Activated T-helper 2 cell treated with anti-CD3 and anti-CD28 coated beads, Interferon-gamma antibody, Interleukin-2, Interleukin-4, amounts not matched to agents 10 μg/mL and 5 μg/mL and 100 μg/mL, durations not matched to agents 14 hours and 24 hours and 36 hours (primary cell): ENCODE measurements at regions not wholly inside any gene's neighbourhood (a gene's known extent, or its start where the extent isn't known, plus 50 kb on each side); places are given as distances from the start of the nearest gene placed in this dataset.
"Not testable (repeated sequence)": the region's sequence is repeated elsewhere in the genome, so short reads cannot be mapped to it uniquely, and the experiment has no call there.

Source experiments
- DNase-seq: peaks from one replicate; pipeline ENCODE4 v3.0.0; 2021; ENCODE audit warnings: low spot score
- H3K27ac Mint-ChIP-seq: one replicate; pipeline ENCODE4 v1.8.0; 2021; ENCODE audit warnings: mixed read lengths
- H3K27me3 Mint-ChIP-seq: one replicate; pipeline ENCODE4 v1.8.0; 2021; ENCODE audit warnings: low read depth, mixed read lengths
- H3K36me3 Mint-ChIP-seq: one replicate; pipeline ENCODE4 v1.8.0; 2021; ENCODE audit warnings: low read depth, mixed read lengths
- H3K4me1 Mint-ChIP-seq: one replicate; pipeline ENCODE4 v1.8.0; 2021; ENCODE audit warnings: low read depth, mixed read lengths
- H3K4me3 Mint-ChIP-seq: one replicate; pipeline ENCODE4 v1.8.0; 2021; ENCODE audit warnings: low read depth, mild to moderate bottlenecking, moderate library complexity, mixed read lengths
- H3K9me3 Mint-ChIP-seq: one replicate; pipeline ENCODE4 v1.8.0; 2021; ENCODE audit warnings: mixed read lengths
- intact Hi-C: fragments of 100-400 bp; cut with micrococcal nuclease; formaldehyde crosslinking; loops from one replicate; pipeline ENCODE4 v1.15.1; 2023

DNA sequence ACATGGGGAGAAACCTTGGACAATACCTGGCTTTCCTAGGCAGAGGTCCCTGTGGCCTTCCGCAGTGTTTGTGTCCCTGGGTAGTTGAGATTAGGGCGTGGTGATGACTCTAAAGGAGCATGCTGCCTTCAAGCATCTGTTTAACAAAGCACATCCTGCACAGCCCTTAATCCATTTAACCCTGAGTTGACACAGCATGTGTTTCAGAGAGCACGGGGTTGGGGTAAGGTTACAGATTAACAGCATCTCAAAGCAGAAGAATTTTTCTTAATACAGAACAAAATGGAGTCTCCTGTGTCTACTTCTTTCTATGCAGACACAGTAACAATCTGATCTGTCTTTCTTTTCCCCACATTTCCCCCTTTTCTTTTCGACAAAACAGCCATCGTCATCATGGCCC, 244.7 kb upstream of the PRKCQ start:
- H3K4me1 Mint-ChIP-seq, H3K27ac Mint-ChIP-seq, H3K27me3 Mint-ChIP-seq, H3K9me3 Mint-ChIP-seq, intact Hi-C loops, DNase-seq, H3K36me3 Mint-ChIP-seq, H3K4me3 Mint-ChIP-seq: not testable (repeated sequence)

DNA sequence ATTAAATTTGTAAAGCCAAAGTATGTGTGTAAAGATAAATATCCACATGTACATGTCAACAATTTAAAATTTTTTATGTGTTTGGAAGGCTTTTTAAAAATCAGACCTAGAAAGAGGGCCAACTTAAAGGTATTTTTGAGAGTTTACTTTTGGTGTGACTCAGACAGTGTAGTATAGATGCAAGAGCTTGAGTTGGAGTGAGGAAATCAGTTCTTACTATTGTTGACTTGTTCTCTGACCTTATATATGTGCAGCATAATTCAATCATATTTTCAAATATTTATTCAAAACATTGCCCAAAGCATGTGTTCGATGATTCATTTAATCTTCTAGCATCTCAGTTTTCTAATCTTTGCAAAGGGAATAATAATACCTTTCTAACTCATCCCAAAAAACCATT, 243.7 kb upstream of the PRKCQ start:
- no peak overlapping the region for H3K4me3 Mint-ChIP-seq
- H3K9me3 Mint-ChIP-seq = no peaks in the 10 kb centered on the region
- no peak overlapping the region for H3K27ac Mint-ChIP-seq
- no peaks in the 10 kb centered on the region for H3K36me3 Mint-ChIP-seq
- H3K27me3 Mint-ChIP-seq = peaks cover 5% of the 10 kb centered on the region
- intact Hi-C loops = no loop called here
- no peaks in the 10 kb centered on the region for H3K4me1 Mint-ChIP-seq
- no peak for DNase-seq

DNA sequence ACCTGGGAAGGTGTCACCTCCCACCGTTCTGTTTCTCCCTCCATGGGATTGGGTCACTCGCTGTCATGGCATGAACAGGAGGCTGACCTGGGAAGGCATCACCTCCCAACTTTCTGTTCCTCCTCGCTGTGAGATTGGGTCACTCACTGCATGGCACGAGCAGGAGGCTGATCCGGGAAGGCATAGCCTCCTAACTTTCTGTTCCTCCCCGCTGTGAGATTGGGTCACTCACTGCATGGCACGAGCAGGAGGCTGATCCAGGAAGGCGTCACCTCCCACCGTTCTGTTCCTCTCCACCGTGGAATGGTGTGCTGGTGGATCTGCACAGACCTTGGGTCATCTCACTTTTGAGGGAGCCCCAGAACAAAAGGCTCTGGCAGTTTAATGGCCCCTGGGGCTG, 239.2 kb upstream of the PRKCQ start:
- Mint-ChIP-seq H3K9me3 (no peaks in the 10 kb centered on the region), H3K27me3 (peaks cover 5% of the 10 kb centered on the region), H3K27ac (no peak overlapping the region), H3K4me3 (no peak overlapping the region), H3K4me1 (no peaks in the 10 kb centered on the region), H3K36me3 (no peaks in the 10 kb centered on the region)
- intact Hi-C loops = no loop called here
- no peak for DNase-seq

DNA sequence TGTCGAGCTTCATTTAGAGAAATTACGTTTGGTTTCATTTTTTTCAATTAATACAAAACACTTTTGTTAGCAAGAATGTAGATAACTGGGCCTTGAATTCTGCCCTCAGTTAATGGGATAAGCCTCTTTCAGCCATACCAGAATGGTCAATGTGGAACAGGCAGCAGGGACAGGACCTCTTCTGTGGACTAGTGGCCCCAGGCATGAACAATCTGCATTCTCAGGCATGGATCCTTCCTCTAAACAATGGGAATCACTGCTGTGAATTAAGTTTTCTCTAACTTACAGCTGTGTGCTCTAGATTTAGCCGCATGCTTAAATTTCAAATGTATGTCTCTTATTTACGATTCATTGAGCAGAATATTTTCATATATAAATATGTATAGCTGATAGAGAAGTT, 237.7 kb upstream of the PRKCQ start:
- intact Hi-C loops = no loop called here
- H3K9me3 Mint-ChIP-seq = no peaks in the 10 kb centered on the region
- H3K27me3 Mint-ChIP-seq = peaks cover 9% of the 10 kb centered on the region
- no peak for DNase-seq
- H3K27ac Mint-ChIP-seq = no peak overlapping the region
- no peaks in the 10 kb centered on the region for H3K4me1 Mint-ChIP-seq
- no peaks in the 10 kb centered on the region for H3K36me3 Mint-ChIP-seq
- no peak overlapping the region for H3K4me3 Mint-ChIP-seq

DNA sequence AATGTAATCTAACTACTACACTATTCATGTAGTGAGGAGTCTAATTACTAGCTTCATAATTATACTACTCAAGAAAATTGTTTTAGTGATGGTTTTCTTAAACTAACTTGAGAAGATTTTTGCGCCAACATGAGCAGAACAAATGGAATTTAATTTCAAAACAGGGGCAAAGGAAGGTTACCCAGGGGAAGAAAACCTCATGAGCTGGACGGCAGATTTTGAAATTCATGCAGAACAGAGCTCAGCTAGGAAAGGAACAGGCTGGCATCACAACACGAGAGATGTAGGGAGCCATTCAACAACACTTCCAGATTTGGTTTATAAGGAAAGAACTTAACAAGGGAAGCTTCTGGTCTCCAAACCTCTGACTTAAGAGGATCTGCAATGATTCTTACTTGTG, 235.3 kb upstream of the PRKCQ start:
- H3K9me3 Mint-ChIP-seq = no peaks in the 10 kb centered on the region
- intact Hi-C loops = no loop called here
- H3K36me3 Mint-ChIP-seq = no peaks in the 10 kb centered on the region
- H3K4me3 Mint-ChIP-seq = no peak overlapping the region
- H3K27me3 Mint-ChIP-seq = peaks cover 19% of the 10 kb centered on the region
- no peak for DNase-seq
- no peaks in the 10 kb centered on the region for H3K4me1 Mint-ChIP-seq
- no peak overlapping the region for H3K27ac Mint-ChIP-seq

DNA sequence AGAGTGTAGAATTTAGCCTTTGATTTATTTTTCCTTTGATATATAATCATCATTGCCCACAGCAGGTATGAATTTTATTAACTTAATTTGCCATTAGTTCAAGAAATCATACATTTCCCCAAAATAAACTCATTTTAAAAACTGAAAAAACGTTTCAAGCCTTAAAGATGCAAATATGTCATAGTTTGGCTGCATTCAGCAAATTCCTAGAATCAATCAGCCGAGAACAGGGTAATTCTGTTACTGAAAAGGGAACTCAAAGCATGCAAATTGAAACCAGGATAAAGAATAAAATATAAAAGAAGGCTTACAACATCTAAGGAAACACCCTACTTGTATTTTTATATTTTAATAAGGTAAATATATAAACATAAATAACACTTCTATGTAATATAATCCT, 233.8 kb upstream of the PRKCQ start:
- no peak overlapping the region for H3K4me3 Mint-ChIP-seq
- H3K27me3 Mint-ChIP-seq = peaks cover 15% of the 10 kb centered on the region
- intact Hi-C loops = no loop called here
- H3K27ac Mint-ChIP-seq = no peak overlapping the region
- H3K9me3 Mint-ChIP-seq = no peaks in the 10 kb centered on the region
- DNase-seq = no peak
- H3K4me1 Mint-ChIP-seq = no peaks in the 10 kb centered on the region
- H3K36me3 Mint-ChIP-seq = no peaks in the 10 kb centered on the region

DNA sequence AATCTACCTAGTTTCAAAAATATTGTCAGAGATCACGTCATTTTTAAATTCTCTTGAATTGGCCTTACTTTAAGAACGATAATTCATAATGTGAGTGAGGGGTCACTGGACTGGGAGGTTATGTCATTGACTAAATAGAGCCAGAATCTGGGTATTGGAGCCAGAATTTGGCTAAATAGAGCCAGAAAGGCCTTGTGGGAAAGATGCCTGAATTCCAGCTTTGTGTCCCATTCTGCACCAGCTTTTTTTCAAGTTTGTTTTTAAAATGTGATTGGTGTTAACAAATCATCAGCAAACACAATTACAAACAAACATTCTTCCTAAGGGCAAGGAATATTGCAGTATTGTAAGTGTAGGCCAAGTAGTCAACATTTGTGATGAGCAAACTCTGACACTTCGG, 233.2 kb upstream of the PRKCQ start:
- no peak for DNase-seq
- Mint-ChIP-seq H3K36me3 (no peaks in the 10 kb centered on the region), H3K27ac (no peak overlapping the region), H3K9me3 (no peaks in the 10 kb centered on the region), H3K4me1 (no peaks in the 10 kb centered on the region), H3K27me3 (peaks cover 17% of the 10 kb centered on the region), H3K4me3 (no peak overlapping the region)
- intact Hi-C loops = no loop called here

DNA sequence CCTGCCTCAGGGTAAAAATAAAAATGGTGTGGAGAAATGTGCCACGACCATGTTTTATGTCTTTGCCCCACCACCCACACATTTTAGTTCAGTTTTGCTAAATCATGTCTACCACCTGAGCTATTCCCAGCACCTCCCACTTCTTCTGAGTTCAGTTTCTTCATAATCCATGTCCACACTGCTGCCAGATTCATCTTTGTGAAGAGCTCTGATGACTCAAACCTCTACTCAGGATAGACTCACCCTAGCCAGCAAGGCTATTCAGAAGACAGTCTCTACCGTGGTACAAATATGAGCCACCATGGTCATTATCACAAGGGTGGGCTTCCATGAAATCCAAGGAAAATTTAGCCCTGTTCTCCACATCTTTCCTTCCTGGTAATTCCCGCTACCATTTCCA, 231.1 kb upstream of the PRKCQ start:
- H3K27ac Mint-ChIP-seq = no peak overlapping the region
- no peaks in the 10 kb centered on the region for H3K4me1 Mint-ChIP-seq
- no peaks in the 10 kb centered on the region for H3K36me3 Mint-ChIP-seq
- H3K27me3 Mint-ChIP-seq = peaks cover 19% of the 10 kb centered on the region
- no peak for DNase-seq
- no peak overlapping the region for H3K4me3 Mint-ChIP-seq
- intact Hi-C loops = no loop called here
- H3K9me3 Mint-ChIP-seq = no peaks in the 10 kb centered on the region

DNA sequence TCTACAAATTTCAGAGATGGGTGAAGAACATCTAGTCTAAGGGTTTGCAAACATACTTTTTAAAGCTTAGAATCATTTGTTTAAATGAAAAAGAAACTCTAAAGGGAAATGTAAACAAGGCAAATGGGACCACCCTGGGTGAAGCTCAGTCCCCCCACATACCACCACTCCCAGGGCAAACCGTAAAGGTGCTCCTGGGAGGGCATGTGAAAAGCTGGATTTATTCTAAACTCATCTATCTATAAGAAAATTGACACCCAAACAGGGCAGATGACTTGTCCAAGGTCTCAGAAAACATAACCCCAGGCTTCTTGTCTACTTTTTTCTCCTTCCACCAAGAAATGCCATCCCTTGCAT, 223.3 kb upstream of the PRKCQ start:
- peaks cover 2% of the 10 kb centered on the region for H3K27me3 Mint-ChIP-seq
- H3K4me3 Mint-ChIP-seq = no peak overlapping the region
- no peaks in the 10 kb centered on the region for H3K36me3 Mint-ChIP-seq
- H3K9me3 Mint-ChIP-seq = no peaks in the 10 kb centered on the region
- DNase-seq = no peak
- H3K4me1 Mint-ChIP-seq = no peaks in the 10 kb centered on the region
- H3K27ac Mint-ChIP-seq = no peak overlapping the region
- intact Hi-C loops = no loop called here

DNA sequence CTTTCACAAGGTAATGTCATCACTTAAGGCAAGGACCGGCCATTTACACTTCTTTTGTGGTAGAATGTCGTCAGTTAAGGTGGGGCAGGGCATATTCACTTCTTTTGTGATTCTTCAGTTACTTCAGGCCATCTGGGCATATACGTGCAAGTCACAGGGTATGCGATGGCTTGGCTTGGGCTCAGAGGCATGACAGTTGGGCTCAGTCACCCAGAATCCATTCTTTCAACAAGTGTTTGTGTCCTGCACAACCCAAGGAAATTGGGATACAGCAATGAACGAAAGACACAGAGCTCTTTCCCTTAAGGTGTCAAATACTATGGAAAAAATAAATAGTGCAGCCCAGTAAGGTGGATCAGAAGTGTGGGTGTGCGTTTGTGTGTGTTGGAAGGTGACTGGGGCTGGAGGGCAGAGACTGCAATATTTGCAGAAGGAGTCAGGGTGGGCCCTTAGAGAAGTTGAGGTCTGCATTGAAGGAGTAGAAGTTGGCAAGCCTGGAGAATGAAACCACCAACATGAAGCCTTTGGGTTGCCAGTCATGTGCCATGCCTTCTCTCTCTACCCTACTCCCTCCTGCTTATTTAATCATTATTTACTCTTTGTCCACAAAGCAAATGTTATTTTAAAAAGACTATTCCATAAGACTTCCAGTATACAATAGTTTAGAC, 222.8 kb upstream of the PRKCQ start:
- DNase-seq = no peak
- H3K27me3 Mint-ChIP-seq = peaks cover 2% of the 10 kb centered on the region
- no peaks in the 10 kb centered on the region for H3K36me3 Mint-ChIP-seq
- H3K27ac Mint-ChIP-seq = no peak overlapping the region
- intact Hi-C loops = no loop called here
- no peak overlapping the region for H3K4me3 Mint-ChIP-seq
- no peaks in the 10 kb centered on the region for H3K4me1 Mint-ChIP-seq
- H3K9me3 Mint-ChIP-seq = no peaks in the 10 kb centered on the region

DNA sequence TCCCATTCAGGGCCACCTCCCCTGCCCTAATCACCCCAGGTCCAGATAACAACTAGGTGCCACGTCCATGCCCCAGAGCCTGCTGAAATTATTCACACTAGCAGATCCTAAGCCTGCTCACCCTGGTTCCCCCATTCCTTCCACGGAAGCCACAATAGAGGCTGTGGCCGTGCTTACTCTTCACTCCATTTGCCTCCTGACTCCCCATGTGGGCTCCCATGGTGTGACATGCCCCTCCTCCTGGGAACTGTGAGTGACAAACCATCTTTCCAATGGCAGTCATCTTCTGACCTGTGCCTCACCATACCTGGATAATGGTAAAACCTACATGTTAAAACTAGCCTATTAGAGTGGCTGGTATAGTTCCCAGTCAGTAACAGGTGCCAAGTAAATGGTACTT, 216.2 kb upstream of the PRKCQ start:
- peaks cover 5% of the 10 kb centered on the region for H3K27me3 Mint-ChIP-seq

DNA sequence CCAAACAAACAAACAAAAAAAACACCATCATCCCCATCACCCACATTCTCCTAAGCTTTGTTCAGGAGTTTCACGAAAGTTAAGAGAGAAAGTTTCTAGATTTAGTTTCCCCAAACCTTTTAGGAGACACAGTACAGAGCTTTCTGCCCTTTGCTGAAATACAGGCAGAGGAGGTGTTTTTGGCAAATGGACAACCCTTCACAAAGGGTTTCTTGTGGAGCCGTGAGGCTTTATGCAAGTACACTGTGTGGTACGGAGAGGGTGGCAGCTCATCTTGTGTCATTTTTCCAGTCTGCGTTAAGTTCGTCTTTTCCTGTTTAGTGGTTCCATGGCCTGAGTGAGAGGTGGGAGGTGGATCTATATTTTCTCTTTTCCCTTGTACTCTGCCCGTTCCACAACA, 215.5 kb upstream of the PRKCQ start:
- Mint-ChIP-seq H3K36me3 (no peaks in the 10 kb centered on the region), H3K9me3 (no peaks in the 10 kb centered on the region), H3K4me3 (no peak overlapping the region), H3K4me1 (no peaks in the 10 kb centered on the region), H3K27ac (no peak overlapping the region), H3K27me3 (peaks cover 9% of the 10 kb centered on the region)
- DNase-seq = no peak
- intact Hi-C loops = no loop called here

More for the DNA sequence above, 216.2 kb upstream of the PRKCQ start:
- Mint-ChIP-seq H3K4me3 (no peak overlapping the region), H3K36me3 (no peaks in the 10 kb centered on the region), H3K9me3 (no peaks in the 10 kb centered on the region), H3K27ac (no peak overlapping the region), H3K4me1 (no peaks in the 10 kb centered on the region)
- no peak for DNase-seq
- intact Hi-C loops = no loop called here

DNA sequence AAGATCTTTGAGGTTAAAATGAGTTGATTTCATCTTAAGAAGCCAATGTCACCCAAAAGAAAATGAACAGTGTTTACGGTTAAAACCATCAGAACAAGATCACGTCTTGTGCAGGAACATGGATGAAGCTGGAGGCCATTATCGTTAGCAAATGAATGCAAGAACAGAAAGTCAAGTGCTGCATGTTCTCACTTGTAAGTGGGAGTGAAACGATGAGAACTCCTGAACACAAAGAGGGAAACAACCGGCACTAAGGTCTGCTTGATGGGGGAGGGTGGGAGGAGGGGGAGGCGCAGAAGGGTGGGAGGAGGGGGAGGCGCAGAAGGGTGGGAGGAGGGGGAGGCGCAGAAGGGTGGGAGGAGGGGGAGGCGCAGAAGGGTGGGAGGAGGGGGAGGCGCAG, 214.8 kb upstream of the PRKCQ start:
- H3K36me3 Mint-ChIP-seq, H3K4me3 Mint-ChIP-seq, DNase-seq, intact Hi-C loops, H3K9me3 Mint-ChIP-seq, H3K27ac Mint-ChIP-seq, H3K4me1 Mint-ChIP-seq: not testable (repeated sequence)
- H3K27me3 Mint-ChIP-seq = peaks cover 11% of the 10 kb centered on the region

DNA sequence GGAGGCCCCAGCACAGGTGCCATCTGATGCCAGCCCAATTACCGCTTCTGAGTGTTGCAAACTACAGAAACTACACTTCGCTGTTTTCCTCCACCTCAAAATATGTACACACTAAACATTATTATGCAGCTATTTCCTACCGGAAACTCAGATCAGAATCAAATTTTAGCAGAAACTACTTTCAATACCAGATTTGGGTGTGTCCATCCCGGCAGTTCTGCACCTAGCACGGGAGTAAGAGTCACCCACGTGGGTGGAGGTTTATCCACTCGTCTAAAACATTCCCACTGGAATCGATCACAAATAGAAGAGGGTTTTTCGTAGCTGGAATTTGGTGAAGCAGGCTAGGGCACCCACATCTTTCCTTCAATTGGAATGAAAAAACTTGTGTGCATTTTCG, 214.4 kb upstream of the PRKCQ start:
- Mint-ChIP-seq H3K4me1 (no peaks in the 10 kb centered on the region), H3K27ac (no peak overlapping the region), H3K36me3 (no peaks in the 10 kb centered on the region), H3K9me3 (no peaks in the 10 kb centered on the region), H3K4me3 (no peak overlapping the region), H3K27me3 (peaks cover 15% of the 10 kb centered on the region)
- intact Hi-C loops = no loop called here
- no peak for DNase-seq
